NAMALWA (cell line): ENCODE measurements at regions not wholly inside any gene's neighbourhood (a gene's known extent, or its start where the extent isn't known, plus 50 kb on each side); places are given as distances from the start of the nearest gene placed in this dataset.
"Not testable (repeated sequence)": the region's sequence is repeated elsewhere in the genome, so short reads cannot be mapped to it uniquely, and the experiment has no call there.

Source experiments
- DNase-seq: peaks from one replicate; pipeline ENCODE4 v3.0.0-alpha.2; 2015; ENCODE audit warnings: low spot score

GRCh38 chr1:34369701-34370455 is 193.2 kb downstream of the C1orf94 start:
- no peak for DNase-seq

GRCh38 chr1:34370748-34371147 is 194.0 kb downstream of the C1orf94 start:
- DNase-seq = no peak

- not testable (repeated sequence) for DNase-seq
These were observed 194.5 kb downstream of the C1orf94 start for GRCh38 chr1:34371179-34371578.

- DNase-seq = no peak
These were observed 195.3 kb downstream of the C1orf94 start for GRCh38 chr1:34371829-34372532.

GRCh38 chr1:34372891-34373290 is 196.2 kb downstream of the C1orf94 start:
- DNase-seq = no peak

GRCh38 chr1:34373912-34374311 is 197.2 kb downstream of the C1orf94 start:
- DNase-seq = no peak

GRCh38 chr1:34376531-34376930 is 199.8 kb downstream of the C1orf94 start:
- no peak for DNase-seq

- no peak for DNase-seq
These were observed 202.5 kb downstream of the C1orf94 start for GRCh38 chr1:34378968-34379856.

- DNase-seq = no peak
These were observed 203.2 kb downstream of the C1orf94 start for GRCh38 chr1:34379911-34380310.

GRCh38 chr1:34380526-34381124 is 203.9 kb downstream of the C1orf94 start:
- DNase-seq = no peak

- DNase-seq = no peak
These were observed 213.3 kb downstream of the C1orf94 start for GRCh38 chr1:34389974-34390373.

GRCh38 chr1:34396042-34396441 is 219.3 kb downstream of the C1orf94 start:
- DNase-seq = no peak

GRCh38 chr1:34398241-34398915 is 221.7 kb downstream of the C1orf94 start:
- no peak for DNase-seq

- no peak for DNase-seq
These were observed 222.2 kb downstream of the C1orf94 start for GRCh38 chr1:34398916-34399275.

GRCh38 chr1:34400675-34401074 is 224.0 kb downstream of the C1orf94 start:
- DNase-seq = no peak

- DNase-seq = no peak
These were observed 226.4 kb downstream of the C1orf94 start for GRCh38 chr1:34403156-34403555.

- no peak for DNase-seq
These were observed 228.1 kb downstream of the C1orf94 start for GRCh38 chr1:34404804-34405203.

- no peak for DNase-seq
These were observed 228.7 kb downstream of the C1orf94 start for GRCh38 chr1:34405266-34405959.

- no peak for DNase-seq
These were observed 229.7 kb downstream of the C1orf94 start for GRCh38 chr1:34406377-34406776.

GRCh38 chr1:34406833-34407539 is 230.3 kb downstream of the C1orf94 start:
- no peak for DNase-seq
